ENCODE measurements at regions not wholly inside any gene's neighbourhood (a gene's known extent, or its start where the extent isn't known, plus 50 kb on each side); places are given as distances from the start of the nearest gene placed in this dataset.

DNA sequence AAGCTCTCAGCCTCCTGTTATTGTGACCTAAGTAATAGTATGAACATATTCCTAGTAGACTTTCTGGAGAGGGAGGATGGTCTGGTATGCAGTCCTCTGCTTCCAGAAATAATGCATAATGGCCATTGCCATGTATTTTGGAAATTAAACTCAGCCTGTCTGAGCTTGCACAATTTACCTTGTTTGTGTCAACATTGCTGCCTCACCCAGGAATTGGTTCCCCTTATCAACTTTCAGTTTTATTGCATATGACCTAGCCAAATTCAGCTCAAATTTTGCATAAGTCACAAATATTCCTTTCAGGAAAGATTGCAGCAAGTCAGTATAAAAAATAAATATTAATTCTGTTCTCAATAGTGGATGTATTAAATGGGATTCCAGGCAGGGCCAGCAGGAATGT, 101.9 kb upstream of the SLC5A9 start:
- Histone ChIP-seq H3K9me3 (ENCODE audit: control extremely low read depth in 1 of 3, control insufficient read depth in 2 of 3, insufficient read depth in 1 of 3, low read length in 2 of 3) (no peaks in the 10 kb centered on the region), H3K79me2 (ENCODE audit: control insufficient read depth, insufficient read depth, low read length) (no peaks in the 10 kb centered on the region), H3K4me1 (ENCODE audit: control insufficient read depth in 2 of 2, insufficient read depth in 2 of 2, low read length in 2 of 2) (no peaks in the 10 kb centered on the region), H3K4me3 (ENCODE audit: control extremely low read depth in 1 of 5, extremely low read depth in 1 of 5, insufficient read depth in 1 of 5, low read depth in 2 of 5, low read length in 4 of 5) (no peak overlapping the region), H3K36me3 (replicated peaks in 1 of 2; ENCODE audit: control extremely low read depth in 1 of 2, control insufficient read depth in 1 of 2, extremely low read depth in 1 of 2, insufficient read depth in 2 of 2, low read length in 1 of 2) (no peaks in the 10 kb centered on the region), H3K27me3 (replicated peaks in 1 of 4; ENCODE audit: control extremely low read depth in 1 of 4, control insufficient read depth in 3 of 4, insufficient read depth in 4 of 4, low read length in 3 of 4) (peaks cover 0 to 8% (median 4%) of the 10 kb centered on the region in 4 experiments), H2AFZ (ENCODE audit: insufficient read depth, low read depth, low read length, poor library complexity, severe bottlenecking) (no peak overlapping the region), H3K4me2 (replicated peaks; ENCODE audit: low read depth, low read length, poor library complexity, severe bottlenecking) (no peak overlapping the region), H3K9ac (ENCODE audit: low read length) (no peak overlapping the region), H3K27ac (ENCODE audit: low read length in 2 of 2) (no peak overlapping the region), H4K20me1 (ENCODE audit: control insufficient read depth, insufficient read depth, low read length, poor library complexity, severe bottlenecking) (no peaks in the 10 kb centered on the region)
- intact Hi-C loops (cut with micrococcal nuclease), result no loop called here
- no peak for DNase-seq
- Mint-ChIP-seq H3K9me3 (ENCODE audit: insufficient read depth) (no peaks in the 10 kb centered on the region), H3K4me3 (no peak overlapping the region), H3K27me3 (peaks cover 27% of the 10 kb centered on the region), H3K4me1 (no peaks in the 10 kb centered on the region), H3K27ac (no peak overlapping the region)
- POLR2A ChIA-PET, result no interaction called here
- no peak for TF ChIP-seq EZH2 (IDR thresholded peaks at IDR 0.05; ENCODE audit: borderline replicate concordance, insufficient read depth, low read depth, low read length, poor library complexity, severe bottlenecking)
- TF ChIP-seq, protein P1, sequence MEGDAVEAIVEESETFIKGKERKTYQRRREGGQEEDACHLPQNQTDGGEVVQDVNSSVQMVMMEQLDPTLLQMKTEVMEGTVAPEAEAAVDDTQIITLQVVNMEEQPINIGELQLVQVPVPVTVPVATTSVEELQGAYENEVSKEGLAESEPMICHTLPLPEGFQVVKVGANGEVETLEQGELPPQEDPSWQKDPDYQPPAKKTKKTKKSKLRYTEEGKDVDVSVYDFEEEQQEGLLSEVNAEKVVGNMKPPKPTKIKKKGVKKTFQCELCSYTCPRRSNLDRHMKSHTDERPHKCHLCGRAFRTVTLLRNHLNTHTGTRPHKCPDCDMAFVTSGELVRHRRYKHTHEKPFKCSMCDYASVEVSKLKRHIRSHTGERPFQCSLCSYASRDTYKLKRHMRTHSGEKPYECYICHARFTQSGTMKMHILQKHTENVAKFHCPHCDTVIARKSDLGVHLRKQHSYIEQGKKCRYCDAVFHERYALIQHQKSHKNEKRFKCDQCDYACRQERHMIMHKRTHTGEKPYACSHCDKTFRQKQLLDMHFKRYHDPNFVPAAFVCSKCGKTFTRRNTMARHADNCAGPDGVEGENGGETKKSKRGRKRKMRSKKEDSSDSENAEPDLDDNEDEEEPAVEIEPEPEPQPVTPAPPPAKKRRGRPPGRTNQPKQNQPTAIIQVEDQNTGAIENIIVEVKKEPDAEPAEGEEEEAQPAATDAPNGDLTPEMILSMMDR (IDR thresholded peaks at IDR 0.05), result no peak
- ATAC-seq (ENCODE audit: low read depth), result no peak
- CTCF ChIA-PET, result no interaction called here

DNA sequence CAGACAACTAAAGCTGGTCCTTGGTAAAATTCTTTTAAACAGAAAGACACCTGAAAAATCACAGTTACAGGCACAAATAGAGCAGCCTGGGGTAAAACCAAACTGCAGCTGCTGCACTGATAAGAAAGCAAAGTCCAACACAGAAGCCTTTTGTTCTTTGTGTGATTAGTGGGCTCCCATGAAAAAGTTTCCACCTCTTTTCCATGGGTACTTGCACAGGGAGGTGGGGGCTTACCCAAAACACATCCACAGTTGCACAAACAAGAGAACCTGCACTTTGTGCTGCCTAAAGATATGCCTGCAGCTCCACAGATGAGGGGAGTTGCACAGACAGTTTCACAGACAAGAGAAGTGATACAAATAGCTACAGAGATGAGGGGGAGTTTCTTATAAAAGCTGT, 106.7 kb upstream of the SLC5A9 start:
- Mint-ChIP-seq H3K27ac (no peak overlapping the region), H3K4me1 (no peaks in the 10 kb centered on the region), H3K9me3 (ENCODE audit: insufficient read depth) (no peaks in the 10 kb centered on the region), H3K27me3 (peaks cover 13% of the 10 kb centered on the region), H3K4me3 (no peak overlapping the region)
- Histone ChIP-seq H3K36me3 (replicated peaks in 1 of 2; ENCODE audit: control extremely low read depth in 1 of 2, control insufficient read depth in 1 of 2, extremely low read depth in 1 of 2, insufficient read depth in 2 of 2, low read length in 1 of 2) (no peaks in the 10 kb centered on the region), H4K20me1 (ENCODE audit: control insufficient read depth, insufficient read depth, low read length, poor library complexity, severe bottlenecking) (no peaks in the 10 kb centered on the region), H3K9me3 (ENCODE audit: control extremely low read depth in 1 of 3, control insufficient read depth in 2 of 3, insufficient read depth in 1 of 3, low read length in 2 of 3) (no peaks in the 10 kb centered on the region), H3K4me2 (replicated peaks; ENCODE audit: low read depth, low read length, poor library complexity, severe bottlenecking) (no peak overlapping the region), H3K27me3 (replicated peaks in 1 of 4; ENCODE audit: control extremely low read depth in 1 of 4, control insufficient read depth in 3 of 4, insufficient read depth in 4 of 4, low read length in 3 of 4) (peaks cover 0 to 9% (median 1%) of the 10 kb centered on the region in 4 experiments), H3K79me2 (ENCODE audit: control insufficient read depth, insufficient read depth, low read length) (no peaks in the 10 kb centered on the region), H2AFZ (ENCODE audit: insufficient read depth, low read depth, low read length, poor library complexity, severe bottlenecking) (no peak overlapping the region), H3K4me3 (ENCODE audit: control extremely low read depth in 1 of 5, extremely low read depth in 1 of 5, insufficient read depth in 1 of 5, low read depth in 2 of 5, low read length in 4 of 5) (no peak overlapping the region), H3K9ac (ENCODE audit: low read length) (no peak overlapping the region), H3K4me1 (ENCODE audit: control insufficient read depth in 2 of 2, insufficient read depth in 2 of 2, low read length in 2 of 2) (no peaks in the 10 kb centered on the region), H3K27ac (ENCODE audit: low read length in 2 of 2) (no peak overlapping the region)
- intact Hi-C loops (cut with micrococcal nuclease), result no loop called here
- ATAC-seq (ENCODE audit: low read depth), result no peak
- CTCF ChIA-PET, result interaction anchor here (1.2 kb wide), 1 partner anchor 22 kb away, joined by 3 read pairs; no protein-coding TSS in a partner anchor
- POLR2A ChIA-PET, result no interaction called here
- DNase-seq, result no peak
- TF ChIP-seq, protein P1 (IDR thresholded peaks at IDR 0.05), result no peak
- no peak for TF ChIP-seq EZH2 (IDR thresholded peaks at IDR 0.05; ENCODE audit: borderline replicate concordance, insufficient read depth, low read depth, low read length, poor library complexity, severe bottlenecking)
